GM18873 (cell line): ENCODE measurements at regions not wholly inside any gene's neighbourhood (a gene's known extent, or its start where the extent isn't known, plus 50 kb on each side); places are given as distances from the start of the nearest gene placed in this dataset.
"Not testable (repeated sequence)": the region's sequence is repeated elsewhere in the genome, so short reads cannot be mapped to it uniquely, and the experiment has no call there.

Experiments
- ATAC-seq: cut with Tn5 transposase; IDR thresholded peaks from one replicate; pipeline ENCODE4 v1.9.1; 2021; ENCODE audit warnings: mild to moderate bottlenecking, moderate library complexity, moderate number of reproducible peaks; ENCODE audit not compliant: unreplicated experiment, low FRiP score

GRCh38 chr4:162767083-162767482 is 399.6 kb downstream of the NAF1 start:
- no peak for ATAC-seq

GRCh38 chr4:162761965-162762364 is 404.7 kb downstream of the NAF1 start:
- ATAC-seq = no peak

GRCh38 chr4:162740228-162740627 is 426.5 kb downstream of the NAF1 start:
- not testable (repeated sequence) for ATAC-seq

GRCh38 chr4:162739596-162739995 is 427.1 kb downstream of the NAF1 start:
- ATAC-seq = not testable (repeated sequence)

- ATAC-seq = no peak
Observed at GRCh38 chr4:162732876-162733275, 433.8 kb downstream of the NAF1 start.

- ATAC-seq = no peak
Observed at GRCh38 chr4:162727766-162728165, 438.9 kb downstream of the NAF1 start.

GRCh38 chr4:162727232-162727631 is 439.5 kb downstream of the NAF1 start:
- no peak for ATAC-seq

GRCh38 chr4:162715401-162715800 is 451.3 kb downstream of the NAF1 start:
- ATAC-seq = no peak

GRCh38 chr4:162707962-162708361 is 458.7 kb downstream of the NAF1 start:
- ATAC-seq = no peak

- ATAC-seq = no peak
Observed at GRCh38 chr4:162706632-162707031, 460.1 kb downstream of the NAF1 start.

GRCh38 chr4:162706051-162706450 is 460.6 kb downstream of the NAF1 start:
- ATAC-seq = no peak

GRCh38 chr4:162705130-162705803 is 461.4 kb downstream of the NAF1 start:
- ATAC-seq = no peak

GRCh38 chr4:162700815-162701361 is 465.8 kb downstream of the NAF1 start:
- ATAC-seq = peak; percentile 66

GRCh38 chr4:162700358-162700757 is 466.3 kb downstream of the NAF1 start:
- ATAC-seq = no peak

- peak; percentile 41 for ATAC-seq
Observed at GRCh38 chr4:162699629-162700028, 467.1 kb downstream of the NAF1 start.

- ATAC-seq = no peak
Observed at GRCh38 chr4:162685410-162685809, 481.3 kb downstream of the NAF1 start.

GRCh38 chr4:162684998-162685397 is 481.7 kb downstream of the NAF1 start:
- ATAC-seq = no peak

- ATAC-seq = no peak
Observed at GRCh38 chr4:162684371-162684700, 482.4 kb downstream of the NAF1 start.

GRCh38 chr4:162683659-162684370 is 482.9 kb downstream of the NAF1 start:
- peak; percentile 86 for ATAC-seq

GRCh38 chr4:162682651-162683050 is 484.0 kb downstream of the NAF1 start:
- ATAC-seq = no peak

- no peak for ATAC-seq
Observed at GRCh38 chr4:162681212-162681611, 485.5 kb downstream of the NAF1 start.

- ATAC-seq = no peak
Observed at GRCh38 chr4:162675661-162676060, 491.0 kb downstream of the NAF1 start.
